ENCODE measurements at regions not wholly inside any gene's neighbourhood (a gene's known extent, or its start where the extent isn't known, plus 50 kb on each side); places are given as distances from the start of the nearest gene placed in this dataset.

DNA sequence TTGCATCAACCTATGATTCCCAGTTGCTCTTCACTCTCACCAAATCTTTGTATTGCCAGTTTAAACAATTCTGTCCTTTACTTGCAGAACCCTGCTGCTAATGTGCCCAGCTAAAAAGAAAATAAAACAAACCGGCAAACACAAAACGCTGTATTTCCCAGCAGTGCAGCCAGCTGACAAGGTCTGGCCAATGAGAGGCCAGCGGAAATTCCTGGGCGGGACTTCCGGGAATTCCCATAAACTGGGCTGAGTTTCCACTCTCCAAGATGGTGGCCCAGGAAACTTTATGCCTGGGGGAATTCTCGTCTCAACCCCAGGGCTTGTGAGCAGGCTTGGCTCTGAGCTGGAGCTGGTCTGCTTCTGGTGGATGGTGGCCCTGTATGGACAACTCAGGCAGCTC is 807.3 kb upstream of the TMEM132C start:
- Histone ChIP-seq H3K4me1 (ENCODE audit: control insufficient read depth in 1 of 2, insufficient read depth in 2 of 2, low read length in 2 of 2) (peaks cover 0 to 12% of the 10 kb centered on the region in 2 donors), H3K36me3 (ENCODE audit: control insufficient read depth in 1 of 2, insufficient read depth in 2 of 2, low read length in 2 of 2) (no peaks in the 10 kb centered on the region), H3K27me3 (ENCODE audit: low read depth, low read length) (peaks cover 4% of the 10 kb centered on the region), H3K27ac (ENCODE audit: low read length) (no peak overlapping the region), H3K4me3 (ENCODE audit: low read depth in 1 of 2, low read length in 2 of 2) (no peak overlapping the region), H3K9me3 (ENCODE audit: control insufficient read depth in 1 of 2, low read length in 2 of 2) (no peaks in the 10 kb centered on the region)

- no peaks in the 10 kb centered on the region for H3K4me1 ChIP-seq (ENCODE audit: control insufficient read depth in 1 of 2, insufficient read depth in 2 of 2, low read length in 2 of 2)
- no peak overlapping the region for H3K27ac ChIP-seq (ENCODE audit: low read length)
- H3K27me3 ChIP-seq (ENCODE audit: low read depth, low read length) = no peaks in the 10 kb centered on the region
- no peaks in the 10 kb centered on the region for H3K36me3 ChIP-seq (ENCODE audit: control insufficient read depth in 1 of 2, insufficient read depth in 2 of 2, low read length in 2 of 2)
- H3K4me3 ChIP-seq (ENCODE audit: low read depth in 1 of 2, low read length in 2 of 2) = no peak overlapping the region
- no peaks in the 10 kb centered on the region for H3K9me3 ChIP-seq (ENCODE audit: control insufficient read depth in 1 of 2, low read length in 2 of 2)
Observed at GRCh38 chr12:127463237-127463636, 803.7 kb upstream of the TMEM132C start.

GRCh38 chr12:127469331-127469730 is 797.6 kb upstream of the TMEM132C start:
- Histone ChIP-seq H3K4me3 (ENCODE audit: low read depth in 1 of 2, low read length in 2 of 2) (no peak overlapping the region), H3K4me1 (ENCODE audit: control insufficient read depth in 1 of 2, insufficient read depth in 2 of 2, low read length in 2 of 2) (no peaks in the 10 kb centered on the region), H3K36me3 (ENCODE audit: control insufficient read depth in 1 of 2, insufficient read depth in 2 of 2, low read length in 2 of 2) (no peaks in the 10 kb centered on the region), H3K9me3 (ENCODE audit: control insufficient read depth in 1 of 2, low read length in 2 of 2) (no peaks in the 10 kb centered on the region), H3K27me3 (ENCODE audit: low read depth, low read length) (no peaks in the 10 kb centered on the region), H3K27ac (ENCODE audit: low read length) (no peak overlapping the region)

- Histone ChIP-seq H3K27ac (ENCODE audit: low read length) (no peak overlapping the region), H3K27me3 (ENCODE audit: low read depth, low read length) (no peaks in the 10 kb centered on the region), H3K36me3 (ENCODE audit: control insufficient read depth in 1 of 2, insufficient read depth in 2 of 2, low read length in 2 of 2) (no peaks in the 10 kb centered on the region)
Observed at GRCh38 chr12:127473766-127474165, 793.2 kb upstream of the TMEM132C start.

GRCh38 chr12:127479256-127479655 is 787.7 kb upstream of the TMEM132C start:
- Histone ChIP-seq H3K4me1 (ENCODE audit: control insufficient read depth in 1 of 2, insufficient read depth in 2 of 2, low read length in 2 of 2) (no peaks in the 10 kb centered on the region), H3K27ac (ENCODE audit: low read length) (no peak overlapping the region), H3K36me3 (ENCODE audit: control insufficient read depth in 1 of 2, insufficient read depth in 2 of 2, low read length in 2 of 2) (no peaks in the 10 kb centered on the region), H3K27me3 (ENCODE audit: low read depth, low read length) (no peaks in the 10 kb centered on the region), H3K9me3 (ENCODE audit: control insufficient read depth in 1 of 2, low read length in 2 of 2) (no peaks in the 10 kb centered on the region), H3K4me3 (ENCODE audit: low read depth in 1 of 2, low read length in 2 of 2) (no peak overlapping the region)

More at GRCh38 chr12:127473766-127474165, 793.2 kb upstream of the TMEM132C start:
- H3K4me1 ChIP-seq (ENCODE audit: control insufficient read depth in 1 of 2, insufficient read depth in 2 of 2, low read length in 2 of 2) = no peaks in the 10 kb centered on the region
- no peaks in the 10 kb centered on the region for H3K9me3 ChIP-seq (ENCODE audit: control insufficient read depth in 1 of 2, low read length in 2 of 2)
- H3K4me3 ChIP-seq (ENCODE audit: low read depth in 1 of 2, low read length in 2 of 2) = no peak overlapping the region

DNA sequence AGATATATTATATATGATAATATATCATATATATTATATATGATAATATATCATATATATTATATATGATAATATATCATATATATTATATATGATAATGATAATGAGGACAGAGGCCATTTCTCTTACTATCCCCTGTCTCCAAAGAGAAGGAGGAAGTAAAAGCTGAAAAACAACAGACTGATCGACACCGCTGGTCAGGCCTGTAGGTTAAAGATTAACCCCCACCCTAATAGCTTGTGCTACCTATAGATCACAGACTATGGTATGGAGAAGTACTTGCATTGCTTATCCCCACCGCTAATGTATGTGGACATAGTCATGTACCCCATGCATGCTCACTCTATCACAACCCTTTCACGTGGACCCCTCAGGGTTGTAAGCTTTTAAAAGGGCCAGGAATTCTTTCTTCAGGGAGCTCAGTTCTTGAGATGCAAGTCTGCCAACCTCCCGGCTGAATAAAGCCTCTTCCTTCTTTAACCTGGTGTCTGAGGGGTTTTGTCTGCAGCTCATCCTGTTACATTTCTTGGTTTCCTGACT is 786.1 kb upstream of the TMEM132C start:
- H3K4me3 ChIP-seq (ENCODE audit: low read depth in 1 of 2, low read length in 2 of 2) = no peak overlapping the region
- no peaks in the 10 kb centered on the region for H3K36me3 ChIP-seq (ENCODE audit: control insufficient read depth in 1 of 2, insufficient read depth in 2 of 2, low read length in 2 of 2)
- H3K27ac ChIP-seq (ENCODE audit: low read length) = no peak overlapping the region
- no peaks in the 10 kb centered on the region for H3K4me1 ChIP-seq (ENCODE audit: control insufficient read depth in 1 of 2, insufficient read depth in 2 of 2, low read length in 2 of 2)
- H3K9me3 ChIP-seq (ENCODE audit: control insufficient read depth in 1 of 2, low read length in 2 of 2) = no peaks in the 10 kb centered on the region
- H3K27me3 ChIP-seq (ENCODE audit: low read depth, low read length) = no peaks in the 10 kb centered on the region

DNA sequence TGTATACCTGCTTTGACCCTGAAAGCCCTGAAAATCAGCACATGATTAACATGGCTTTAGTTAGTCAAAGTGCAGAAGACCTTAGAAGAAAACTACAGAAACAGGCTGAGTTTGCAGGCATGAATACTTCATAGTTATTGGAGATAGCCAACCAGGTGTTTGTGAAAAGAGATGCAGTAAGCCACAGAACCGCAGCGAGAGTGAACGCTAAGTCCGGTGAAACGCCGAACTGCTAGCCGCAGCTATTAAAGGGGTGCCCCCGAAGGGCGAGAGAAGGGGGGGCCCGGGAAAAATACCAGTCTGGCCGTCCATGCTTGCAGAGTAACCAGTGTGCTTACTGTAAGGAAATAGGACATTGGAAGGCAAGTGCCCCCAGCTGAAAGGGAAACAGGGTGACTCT is 784.0 kb upstream of the TMEM132C start:
- no peak overlapping the region for H3K4me3 ChIP-seq (ENCODE audit: low read depth in 1 of 2, low read length in 2 of 2)
- no peaks in the 10 kb centered on the region for H3K4me1 ChIP-seq (ENCODE audit: control insufficient read depth in 1 of 2, insufficient read depth in 2 of 2, low read length in 2 of 2)
- H3K36me3 ChIP-seq (ENCODE audit: control insufficient read depth in 1 of 2, insufficient read depth in 2 of 2, low read length in 2 of 2) = no peaks in the 10 kb centered on the region
- no peaks in the 10 kb centered on the region for H3K9me3 ChIP-seq (ENCODE audit: control insufficient read depth in 1 of 2, low read length in 2 of 2)
- no peak overlapping the region for H3K27ac ChIP-seq (ENCODE audit: low read length)
- no peaks in the 10 kb centered on the region for H3K27me3 ChIP-seq (ENCODE audit: low read depth, low read length)

DNA sequence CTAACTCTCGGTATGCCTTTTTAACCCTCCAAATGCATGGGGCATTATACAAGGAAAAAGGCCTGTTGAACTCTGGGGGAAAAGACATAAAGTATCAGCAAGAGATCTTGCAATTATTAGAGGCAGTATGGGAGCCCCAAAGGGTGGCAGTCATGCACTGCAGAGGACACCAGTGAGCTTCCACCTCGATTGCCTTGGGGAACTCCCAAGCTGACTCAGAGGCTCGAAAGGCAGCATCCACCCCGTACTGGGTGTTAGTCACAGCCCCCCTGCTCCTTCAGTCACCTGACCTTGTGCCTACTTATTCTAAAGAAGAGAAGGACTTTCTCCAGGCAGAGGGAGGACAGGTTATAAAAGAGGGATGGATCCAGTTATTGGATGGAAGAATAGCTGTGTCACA is 781.4 kb upstream of the TMEM132C start:
- Histone ChIP-seq H3K9me3 (ENCODE audit: control insufficient read depth in 1 of 2, low read length in 2 of 2) (no peaks in the 10 kb centered on the region), H3K4me1 (ENCODE audit: control insufficient read depth in 1 of 2, insufficient read depth in 2 of 2, low read length in 2 of 2) (no peaks in the 10 kb centered on the region), H3K27ac (ENCODE audit: low read length) (no peak overlapping the region), H3K27me3 (ENCODE audit: low read depth, low read length) (no peaks in the 10 kb centered on the region), H3K4me3 (ENCODE audit: low read depth in 1 of 2, low read length in 2 of 2) (no peak overlapping the region), H3K36me3 (ENCODE audit: control insufficient read depth in 1 of 2, insufficient read depth in 2 of 2, low read length in 2 of 2) (no peaks in the 10 kb centered on the region)

DNA sequence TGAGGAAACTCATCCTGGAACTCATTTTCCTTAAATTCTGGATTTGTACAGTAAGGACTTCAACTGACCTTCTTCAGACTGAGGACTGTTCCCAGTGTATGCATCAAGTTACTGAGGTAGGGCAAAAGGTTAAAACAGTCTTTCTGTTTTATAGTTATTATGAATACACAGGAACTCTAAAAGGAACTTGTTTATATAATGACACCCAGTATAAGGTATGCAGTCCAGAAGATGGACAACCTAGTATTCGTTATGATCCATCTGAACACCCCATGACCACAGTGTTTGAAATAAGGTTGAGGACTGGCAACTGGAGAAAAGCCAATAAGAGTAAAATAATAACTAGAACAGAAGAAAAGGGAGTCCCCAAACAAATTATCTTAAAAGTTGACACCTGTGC is 779.9 kb upstream of the TMEM132C start:
- H3K27me3 ChIP-seq (ENCODE audit: low read depth, low read length) = no peaks in the 10 kb centered on the region
- H3K36me3 ChIP-seq (ENCODE audit: control insufficient read depth in 1 of 2, insufficient read depth in 2 of 2, low read length in 2 of 2) = no peaks in the 10 kb centered on the region
- no peak overlapping the region for H3K4me3 ChIP-seq (ENCODE audit: low read depth in 1 of 2, low read length in 2 of 2)
- H3K4me1 ChIP-seq (ENCODE audit: control insufficient read depth in 1 of 2, insufficient read depth in 2 of 2, low read length in 2 of 2) = no peaks in the 10 kb centered on the region
- no peak overlapping the region for H3K27ac ChIP-seq (ENCODE audit: low read length)
- no peaks in the 10 kb centered on the region for H3K9me3 ChIP-seq (ENCODE audit: control insufficient read depth in 1 of 2, low read length in 2 of 2)

GRCh38 chr12:127489061-127489460 is 777.9 kb upstream of the TMEM132C start:
- Histone ChIP-seq H3K27me3 (ENCODE audit: low read depth, low read length) (no peaks in the 10 kb centered on the region), H3K4me3 (ENCODE audit: low read depth in 1 of 2, low read length in 2 of 2) (no peak overlapping the region), H3K9me3 (ENCODE audit: control insufficient read depth in 1 of 2, low read length in 2 of 2) (no peaks in the 10 kb centered on the region), H3K36me3 (ENCODE audit: control insufficient read depth in 1 of 2, insufficient read depth in 2 of 2, low read length in 2 of 2) (no peaks in the 10 kb centered on the region), H3K27ac (ENCODE audit: low read length) (no peak overlapping the region), H3K4me1 (ENCODE audit: control insufficient read depth in 1 of 2, insufficient read depth in 2 of 2, low read length in 2 of 2) (no peaks in the 10 kb centered on the region)

GRCh38 chr12:127494961-127495915 is 771.7 kb upstream of the TMEM132C start:
- H3K36me3 ChIP-seq (ENCODE audit: control insufficient read depth in 1 of 2, insufficient read depth in 2 of 2, low read length in 2 of 2) = no peaks in the 10 kb centered on the region
- H3K27ac ChIP-seq (ENCODE audit: low read length) = no peak overlapping the region
- H3K27me3 ChIP-seq (ENCODE audit: low read depth, low read length) = no peaks in the 10 kb centered on the region
- H3K9me3 ChIP-seq (ENCODE audit: control insufficient read depth in 1 of 2, low read length in 2 of 2) = no peaks in the 10 kb centered on the region
- H3K4me1 ChIP-seq (ENCODE audit: control insufficient read depth in 1 of 2, insufficient read depth in 2 of 2, low read length in 2 of 2) = no peaks in the 10 kb centered on the region
- no peak overlapping the region for H3K4me3 ChIP-seq (ENCODE audit: low read depth in 1 of 2, low read length in 2 of 2)

Data from muscle layer of duodenum (tissue), 2 donors.